B cell (primary cell): ENCODE measurements at regions not wholly inside any gene's neighbourhood (a gene's known extent, or its start where the extent isn't known, plus 50 kb on each side); places are given as distances from the start of the nearest gene placed in this dataset.

Experiments used
- ATAC-seq: fragments of 200-7000 bp; cut with Tn5 transposase; one replicate; pipeline ENCODE4 v1.10.0; 2021; ENCODE audit warnings: low read depth, mild to moderate bottlenecking, moderate number of reproducible peaks, moderate library complexity
- CTCF ChIA-PET: fragments of 350-600 bp; sonication (Branson Sonifier 250); formaldehyde crosslinking; loops from one replicate; lab custom pipeline; 2021; ENCODE audit warnings: antibody characterized with exemption, inconsistent platforms; lab: Charles Lee
- POLR2A ChIA-PET: fragments of 350-600 bp; sonication (Branson Sonifier 250); formaldehyde crosslinking; loops from one replicate; lab custom pipeline; 2021; ENCODE audit warnings: antibody characterized with exemption; lab: Charles Lee
- DNase-seq: peaks from one replicate; pipeline ENCODE4 v3.0.0; 2013
- H2AFZ ChIP-seq: 2 replicates; pipeline ENCODE4 v1.6.1; 2012; ENCODE audit warnings: mild to moderate bottlenecking, low read depth, low read length; ENCODE audit not compliant: insufficient read depth, poor library complexity, severe bottlenecking
- H3K27ac ChIP-seq, 2 donors: 1 replicate in 1 of 2; 2 replicates in 1 of 2; pipeline ENCODE4 v1.5.1; 2012 to 2013; ENCODE audit warnings: low read length in 2 of 2, mild to moderate bottlenecking in 2 of 2, moderate library complexity in 1 of 2
- H3K27me3 ChIP-seq, 4 experiments: fragments of 200-600 bp in 1 of 4; sonication (generic) in 1 of 4; replicated peaks in 1 of 4; 1 replicate in 2 of 4; 2 replicates in 2 of 4; pipeline versions ENCODE4 v1.6.1 to v1.7.0; 2013 to 2016; ENCODE audit warnings: low read length in 3 of 4, mild to moderate bottlenecking in 2 of 4, mixed read lengths in 1 of 4, moderate library complexity in 1 of 4; ENCODE audit not compliant: insufficient read depth in 4 of 4, control insufficient read depth in 3 of 4; ENCODE audit errors: control extremely low read depth in 1 of 4
- H3K36me3 ChIP-seq, 2 experiments: replicated peaks in 1 of 2; 1 replicate in 1 of 2; 2 replicates in 1 of 2; pipeline versions ENCODE4 v1.6.1 to v1.7.1; 2013; ENCODE audit warnings: low read length in 1 of 2; ENCODE audit not compliant: insufficient read depth in 2 of 2, control insufficient read depth in 1 of 2; ENCODE audit errors: control extremely low read depth in 1 of 2, extremely low read depth in 1 of 2
- H3K4me1 ChIP-seq, 2 donors: fragments of 200-600 bp in 1 of 2; sonication (generic) in 1 of 2; 1 replicate in 1 of 2; 2 replicates in 1 of 2; pipeline versions ENCODE4 v1.5.1 to v1.6.1; 2013 to 2017; ENCODE audit warnings: low read length in 2 of 2; ENCODE audit not compliant: control insufficient read depth in 2 of 2, insufficient read depth in 2 of 2
- H3K4me2 ChIP-seq: replicated peaks from 2 replicates; pipeline ENCODE3; 2012; ENCODE audit warnings: mild to moderate bottlenecking, low read depth, low read length; ENCODE audit not compliant: poor library complexity, severe bottlenecking
- H3K4me3 ChIP-seq, 5 experiments: fragments of 200-600 bp in 1 of 5; sonication (generic) in 1 of 5; 1 replicate in 3 of 5; 2 replicates in 2 of 5; pipeline versions ENCODE4 v1.5.1 to v1.7.0; 2011 to 2016; ENCODE audit warnings: low read length in 4 of 5, mild to moderate bottlenecking in 4 of 5, low read depth in 2 of 5, control low read depth in 1 of 5, moderate library complexity in 1 of 5; ENCODE audit not compliant: insufficient read depth in 1 of 5; ENCODE audit errors: control extremely low read depth in 1 of 5, extremely low read depth in 1 of 5
- H3K79me2 ChIP-seq: fragments of 200-600 bp; sonication (generic); one replicate; pipeline ENCODE4 v1.6.0; 2016; ENCODE audit warnings: low read length; ENCODE audit not compliant: control insufficient read depth, insufficient read depth
- H3K9ac ChIP-seq: fragments of 200-600 bp; sonication (generic); 2 replicates; pipeline ENCODE4 v1.6.1; 2017; ENCODE audit warnings: mild to moderate bottlenecking, low read length, moderate library complexity
- H3K9me3 ChIP-seq, 3 donors: one replicate each; pipeline versions ENCODE4 v1.6.1 to v1.7.1; 2013; ENCODE audit warnings: low read length in 2 of 3; ENCODE audit not compliant: control insufficient read depth in 2 of 3, insufficient read depth in 1 of 3; ENCODE audit errors: control extremely low read depth in 1 of 3
- H4K20me1 ChIP-seq: 2 replicates; pipeline ENCODE4 v1.6.0; 2012; ENCODE audit warnings: mild to moderate bottlenecking, low read length; ENCODE audit not compliant: insufficient read depth, control insufficient read depth, poor library complexity, severe bottlenecking
- H3K27ac Mint-ChIP-seq: one replicate; pipeline ENCODE4 v1.8.0; 2021; ENCODE audit warnings: mixed read lengths
- H3K27me3 Mint-ChIP-seq: one replicate; pipeline ENCODE4 v1.8.0; 2021; ENCODE audit warnings: mixed read lengths
- H3K4me1 Mint-ChIP-seq: one replicate; pipeline ENCODE4 v1.8.0; 2021; ENCODE audit warnings: mixed read lengths
- H3K4me3 Mint-ChIP-seq: one replicate; pipeline ENCODE4 v1.8.0; 2021; ENCODE audit warnings: mixed read lengths
- H3K9me3 Mint-ChIP-seq: one replicate; pipeline ENCODE4 v1.8.0; 2022; ENCODE audit warnings: mixed read lengths; ENCODE audit not compliant: insufficient read depth
- CTCF ChIP-seq: fragments of 200-600 bp; IDR thresholded peaks from one replicate; pipeline ENCODE4 v1.8.0; 2022; ENCODE audit warnings: antibody characterized with exemption, mild to moderate bottlenecking
- EZH2 ChIP-seq: IDR thresholded peaks from 2 replicates; pipeline ENCODE4 v1.6.1; 2012; ENCODE audit warnings: borderline replicate concordance, low read depth, mild to moderate bottlenecking, moderate library complexity, low read length; ENCODE audit not compliant: insufficient read depth, poor library complexity, severe bottlenecking
- WGBS: methylation state at CpG from one replicate; pipeline ENCODE4 v1.1.5; 2013; ENCODE audit warnings: missing lambda C conversion rate; ENCODE audit not compliant: insufficient coverage; 5-methylcytosine and 5-hydroxymethylcytosine counted together
- intact Hi-C: fragments of 100-400 bp; cut with micrococcal nuclease; formaldehyde crosslinking; loops from one replicate; pipeline ENCODE4 v1.10.0; 2022

- H3K27ac Mint-ChIP-seq: no peak overlapping the region
- no peaks in the 10 kb centered on the region for H3K9me3 Mint-ChIP-seq
- WGBS: 100% methylated on average over 1 of the region's 3 CpGs
- ATAC-seq (no peak), DNase-seq (no peak)
- H2AFZ ChIP-seq: no peak overlapping the region
- H3K27me3 ChIP-seq: no peaks in the 10 kb centered on the region
- POLR2A ChIA-PET: no interaction called here
- no peak overlapping the region for H3K4me3 ChIP-seq
- H3K79me2 ChIP-seq: no peaks in the 10 kb centered on the region
- intact Hi-C loops: no loop called here
- H3K36me3 ChIP-seq: no peaks in the 10 kb centered on the region
- no peak overlapping the region for H3K27ac ChIP-seq
- TF ChIP-seq EZH2 (no peak), CTCF (no peak)
- H3K4me1 Mint-ChIP-seq: peaks cover 11% of the 10 kb centered on the region
- H3K9ac ChIP-seq: no peak overlapping the region
- H3K4me3 Mint-ChIP-seq: no peak overlapping the region
- CTCF ChIA-PET: no interaction called here
- no peaks in the 10 kb centered on the region for H4K20me1 ChIP-seq
- H3K9me3 ChIP-seq: no peaks in the 10 kb centered on the region
- no peak overlapping the region for H3K4me2 ChIP-seq
- no peaks in the 10 kb centered on the region for H3K27me3 Mint-ChIP-seq
- H3K4me1 ChIP-seq: peaks cover 8 to 11% of the 10 kb centered on the region in 2 donors
These were observed 78.7 kb downstream of the SLC25A47 start for GRCh38 chr14:100401792-100402191.

- no peaks in the 10 kb centered on the region for H3K9me3 Mint-ChIP-seq
These were observed 79.5 kb downstream of the SLC25A47 start for GRCh38 chr14:100402631-100403030.

More at GRCh38 chr14:100402631-100403030, 79.5 kb downstream of the SLC25A47 start:
- Histone ChIP-seq H3K27ac (no peak overlapping the region), H3K4me1 (peaks cover 8 to 12% of the 10 kb centered on the region in 2 donors), H3K4me2 (no peak overlapping the region), H3K79me2 (no peaks in the 10 kb centered on the region), H3K36me3 (no peaks in the 10 kb centered on the region), H2AFZ (no peak overlapping the region), H3K4me3 (no peak overlapping the region), H4K20me1 (no peaks in the 10 kb centered on the region), H3K9ac (no peak overlapping the region), H3K27me3 (no peaks in the 10 kb centered on the region), H3K9me3 (no peaks in the 10 kb centered on the region)
- Mint-ChIP-seq H3K27me3 (no peaks in the 10 kb centered on the region), H3K4me3 (no peak overlapping the region), H3K4me1 (peaks cover 12% of the 10 kb centered on the region), H3K27ac (no peak overlapping the region)
- no peak for ATAC-seq
- intact Hi-C loops: no loop called here
- TF ChIP-seq CTCF: no peak
- no peak for TF ChIP-seq EZH2
- CTCF ChIA-PET: no interaction called here
- POLR2A ChIA-PET: no interaction called here
- DNase-seq: no peak
- WGBS: 43% methylated on average over 7 of the region's 7 CpGs
